KOPT-K1 (cell line): ENCODE measurements at regions not wholly inside any gene's neighbourhood (a gene's known extent, or its start where the extent isn't known, plus 50 kb on each side); places are given as distances from the start of the nearest gene placed in this dataset.
"Not testable (repeated sequence)": the region's sequence is repeated elsewhere in the genome, so short reads cannot be mapped to it uniquely, and the experiment has no call there.

ENCODE experiments used
- H3K27ac ChIP-seq: fragments of 200-600 bp; sonication (generic); 2 replicates; pipeline ENCODE4 v1.5.1; 2016; ENCODE audit warnings: antibody characterized with exemption, mild to moderate bottlenecking, low read depth, low read length; ENCODE audit not compliant: poor library complexity, severe bottlenecking
- H3K36me3 ChIP-seq: fragments of 200-600 bp; sonication (generic); 2 replicates; pipeline ENCODE4 v1.5.1; 2017; ENCODE audit warnings: antibody characterized with exemption, mild to moderate bottlenecking, low read length, moderate library complexity; ENCODE audit not compliant: insufficient read depth
- H3K9me3 ChIP-seq: fragments of 200-600 bp; sonication (generic); 2 replicates; pipeline ENCODE4 v1.5.1; 2017; ENCODE audit warnings: antibody characterized with exemption, low read length, mild to moderate bottlenecking; ENCODE audit not compliant: insufficient read depth, poor library complexity, severe bottlenecking

DNA sequence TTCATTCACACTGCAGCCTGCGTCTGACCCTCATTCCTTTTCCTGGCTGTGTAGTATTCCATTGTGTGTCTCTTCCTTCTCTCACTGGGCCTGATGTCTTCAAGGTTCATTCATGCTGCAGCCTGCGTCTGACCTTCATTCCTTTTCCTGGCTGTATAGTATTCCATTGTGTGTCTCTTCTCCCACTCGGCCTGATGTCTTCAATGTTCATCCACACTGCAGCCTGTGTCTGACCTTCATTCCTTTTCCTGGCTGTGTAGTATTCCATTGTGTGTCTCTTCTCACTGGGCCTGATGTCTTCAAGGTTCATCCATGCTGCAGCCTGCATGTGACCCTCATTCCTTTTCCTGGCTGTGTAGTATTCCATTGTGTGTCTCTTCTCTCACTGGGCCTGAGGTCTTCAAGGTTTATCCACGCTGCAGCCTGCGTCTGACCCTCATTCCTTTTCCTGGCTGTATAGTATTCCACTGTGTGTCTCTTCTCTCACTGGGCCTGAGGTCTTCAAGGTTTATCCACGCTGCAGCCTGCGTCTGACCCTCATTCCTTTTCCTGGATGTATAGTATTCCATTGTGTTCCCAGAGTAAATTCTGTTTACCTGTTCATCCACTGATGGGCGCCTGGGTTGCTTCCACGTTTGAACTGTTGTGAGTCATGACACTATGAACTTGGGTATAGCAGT is 191.0 kb downstream of the CRLF2 start:
- H3K9me3 ChIP-seq, result peaks cover 12% of the 10 kb centered on the region
- not testable (repeated sequence) for H3K36me3 ChIP-seq, H3K27ac ChIP-seq

GRCh38 chrX:1020634-1021166 is 191.7 kb downstream of the CRLF2 start:
- no peaks in the 10 kb centered on the region for H3K36me3 ChIP-seq
- H3K27ac ChIP-seq, result no peak overlapping the region
- H3K9me3 ChIP-seq, result peaks cover 12% of the 10 kb centered on the region

- H3K36me3 ChIP-seq, H3K27ac ChIP-seq: not testable (repeated sequence)
- peaks cover 12% of the 10 kb centered on the region for H3K9me3 ChIP-seq
Observed at GRCh38 chrX:1016926-1017325, 195.5 kb downstream of the CRLF2 start.

- H3K36me3 ChIP-seq, H3K9me3 ChIP-seq, H3K27ac ChIP-seq: not testable (repeated sequence)
Observed at GRCh38 chrX:1016281-1016680, 196.2 kb downstream of the CRLF2 start.

DNA sequence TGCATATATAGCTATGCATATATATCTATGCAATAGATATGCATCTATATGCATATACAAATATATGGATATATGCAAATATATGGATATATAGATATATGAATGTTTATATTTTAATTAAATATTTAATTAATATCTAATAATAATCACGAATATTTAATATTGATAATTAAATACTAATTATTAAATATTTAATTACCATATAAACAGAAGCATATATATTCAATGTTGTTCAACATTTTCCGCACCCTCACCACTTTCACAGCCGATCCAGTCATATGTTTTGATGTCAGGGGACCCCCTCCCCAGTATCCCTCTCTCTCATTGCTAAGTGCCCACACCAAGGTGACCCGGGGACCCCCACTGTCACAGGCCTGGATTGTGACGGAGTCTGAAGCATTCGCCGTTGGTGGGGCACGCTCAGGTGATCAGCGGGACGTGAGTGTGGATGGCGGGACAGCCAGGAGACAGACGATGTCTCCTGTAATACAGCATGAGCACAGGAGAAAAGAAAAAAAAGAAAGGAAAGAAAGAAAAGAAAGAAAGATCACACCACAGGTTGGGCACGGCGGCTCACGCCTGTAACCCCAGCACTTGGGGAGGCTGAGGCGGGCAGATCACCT is 199.7 kb downstream of the CRLF2 start:
- Histone ChIP-seq H3K27ac (no peak overlapping the region), H3K9me3 (no peaks in the 10 kb centered on the region), H3K36me3 (no peaks in the 10 kb centered on the region)

- H3K36me3 ChIP-seq, result no peaks in the 10 kb centered on the region
- no peaks in the 10 kb centered on the region for H3K9me3 ChIP-seq
- no peak overlapping the region for H3K27ac ChIP-seq
Observed at GRCh38 chrX:1011691-1012283, 200.7 kb downstream of the CRLF2 start.

GRCh38 chrX:1009771-1010170 is 202.7 kb downstream of the CRLF2 start:
- Histone ChIP-seq H3K36me3 (no peaks in the 10 kb centered on the region), H3K9me3 (no peaks in the 10 kb centered on the region), H3K27ac (no peak overlapping the region)

DNA sequence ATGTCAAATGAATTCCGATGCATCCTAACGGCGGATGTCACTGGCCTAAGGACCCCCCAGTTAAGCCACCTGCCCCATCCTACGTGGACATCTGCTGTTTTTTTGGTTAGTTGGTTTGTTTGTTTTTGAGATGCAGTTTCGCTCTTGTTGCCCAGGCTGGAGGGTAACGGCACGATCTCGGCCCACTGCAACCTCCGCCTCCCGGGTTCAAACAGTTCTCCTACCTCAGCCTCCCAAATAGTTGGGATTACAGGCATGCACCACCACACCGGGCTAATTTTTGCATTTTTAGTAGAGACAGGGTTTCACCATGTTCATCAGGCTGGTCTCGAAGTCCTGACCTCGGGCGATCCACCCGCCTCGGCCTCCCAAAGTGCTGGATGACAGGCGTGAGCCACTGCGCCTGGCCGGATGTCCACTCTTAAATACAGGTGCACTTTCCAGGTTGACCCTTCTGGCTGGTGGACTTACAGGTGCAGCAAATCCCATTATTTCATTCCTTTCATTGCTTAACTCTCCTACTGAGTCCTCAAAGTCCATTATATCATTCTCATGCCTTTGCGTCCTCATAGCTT is 206.2 kb downstream of the CRLF2 start:
- H3K36me3 ChIP-seq, result no peaks in the 10 kb centered on the region
- no peak overlapping the region for H3K27ac ChIP-seq
- H3K9me3 ChIP-seq, result no peaks in the 10 kb centered on the region

- Histone ChIP-seq H3K9me3 (no peaks in the 10 kb centered on the region), H3K36me3 (no peaks in the 10 kb centered on the region), H3K27ac (no peak overlapping the region)
Observed at GRCh38 chrX:1002611-1003010, 209.8 kb downstream of the CRLF2 start.

- H3K36me3 ChIP-seq, result no peaks in the 10 kb centered on the region
- peaks cover 8% of the 10 kb centered on the region for H3K9me3 ChIP-seq
- no peak overlapping the region for H3K27ac ChIP-seq
Observed at GRCh38 chrX:997631-998137, 214.8 kb downstream of the CRLF2 start.

GRCh38 chrX:994780-995179 is 217.7 kb downstream of the CRLF2 start:
- no peaks in the 10 kb centered on the region for H3K36me3 ChIP-seq
- peaks cover 8% of the 10 kb centered on the region for H3K9me3 ChIP-seq
- no peak overlapping the region for H3K27ac ChIP-seq

GRCh38 chrX:989959-990510 is 222.4 kb downstream of the CRLF2 start:
- H3K36me3 ChIP-seq, result no peaks in the 10 kb centered on the region
- no peak overlapping the region for H3K27ac ChIP-seq
- peaks cover 8% of the 10 kb centered on the region for H3K9me3 ChIP-seq

- not testable (repeated sequence) for H3K27ac ChIP-seq, H3K36me3 ChIP-seq
- H3K9me3 ChIP-seq, result peaks cover 19% of the 10 kb centered on the region
Observed at GRCh38 chrX:988530-988929, 223.9 kb downstream of the CRLF2 start.

GRCh38 chrX:981791-982626 is 230.4 kb downstream of the CRLF2 start:
- peaks cover 11% of the 10 kb centered on the region for H3K9me3 ChIP-seq
- no peaks in the 10 kb centered on the region for H3K36me3 ChIP-seq
- H3K27ac ChIP-seq, result no peak overlapping the region
